HCT116 (cell line): ENCODE measurements at regions not wholly inside any gene's neighbourhood (a gene's known extent, or its start where the extent isn't known, plus 50 kb on each side); places are given as distances from the start of the nearest gene placed in this dataset.

ENCODE experiments used
- ATAC-seq: fragments of 200-7000 bp; cut with Tn5 transposase; 2 replicates; pipeline ENCODE4 v1.9.1; 2020; ENCODE audit warnings: mild to moderate bottlenecking, moderate library complexity
- BruUV-seq: library from RNA; stranded (reverse); fragments of 400-500 nt; replicated peaks from 2 replicates; lab custom pipeline; 2021; lab: Mats Ljungman, UMichigan
- CTCF ChIA-PET: fragments of 300-600 bp; sonication (Branson Sonifier 250); formaldehyde crosslinking; loops from one replicate; lab custom pipeline; 2021; ENCODE audit warnings: antibody characterized with exemption; lab: Charles Lee
- POLR2A ChIA-PET: fragments of 300-600, 350-600 bp; sonication (Branson Sonifier 250); formaldehyde crosslinking; loops from one replicate; lab custom pipeline; 2021; ENCODE audit warnings: antibody characterized with exemption; lab: Charles Lee
- RAD21 ChIA-PET, 2 experiments: fragments of 300-600 bp; sonication (Branson Sonifier 250); formaldehyde crosslinking; loops; one replicate each; lab custom pipeline; 2023; ENCODE audit warnings: low total read pairs in 2 of 2; ENCODE audit not compliant: uncharacterized antibody in 2 of 2, unreplicated experiment in 2 of 2, low non-redundant PET in 1 of 2; lab: Charles Lee
- DNase-seq: peaks from one replicate; pipeline ENCODE4 v3.0.0-alpha.2; 2010; ENCODE audit warnings: low read depth, low spot score
- H2AFZ ChIP-seq: fragments of 200-600 bp; shearing (Covaris generic), sonication (generic); 2 replicates; pipeline ENCODE4 v1.6.1; 2017; ENCODE audit warnings: low read depth, mixed run types, mixed read lengths, antibody characterized with exemption, low read length; ENCODE audit not compliant: poor library complexity, severe bottlenecking
- H3K27ac ChIP-seq: 2 replicates; pipeline ENCODE4 v1.5.1; 2012; ENCODE audit warnings: low read depth, low read length
- H3K27me3 ChIP-seq: fragments of 200-600 bp; sonication (generic); 2 replicates; pipeline ENCODE4 v1.6.1; 2016; ENCODE audit warnings: mixed run types, low read length, mixed read lengths; ENCODE audit not compliant: insufficient read depth
- H3K36me3 ChIP-seq, 2 experiments: fragments of 200-500 bp in 1 of 2; fragments of 200-600 bp in 1 of 2; sonication (Bioruptor generic) in 1 of 2; sonication (generic) in 1 of 2; 2 replicates each; pipeline versions ENCODE4 v1.5.1 to v1.6.1; 2014 to 2016; ENCODE audit warnings: low read length in 2 of 2, inconsistent platforms in 1 of 2, mixed read lengths in 1 of 2, mixed run types in 1 of 2; ENCODE audit not compliant: insufficient read depth in 2 of 2, control insufficient read depth in 1 of 2
- H3K4me1 ChIP-seq, 2 experiments: fragments of 200-600 bp in 1 of 2; sonication (generic) in 1 of 2; 2 replicates each; pipeline versions ENCODE4 v1.5.1 to v1.6.1; 2012 to 2017; ENCODE audit warnings: low read length in 2 of 2, inconsistent platforms in 1 of 2, mild to moderate bottlenecking in 1 of 2, mixed read lengths in 1 of 2, mixed run types in 1 of 2, moderate library complexity in 1 of 2; ENCODE audit not compliant: insufficient read depth in 2 of 2, control insufficient read depth in 1 of 2
- H3K4me2 ChIP-seq: fragments of 200-600 bp; sonication (generic); 2 replicates; pipeline ENCODE4 v1.6.1; 2017; ENCODE audit warnings: mixed run types, low read length, mixed read lengths
- H3K4me3 ChIP-seq, 2 experiments: fragments of 200-600 bp in 1 of 2; sonication (generic) in 1 of 2; replicated peaks in 1 of 2; 2 replicates each; pipeline ENCODE4 v1.5.1; 2011 to 2016; ENCODE audit warnings: low read length in 2 of 2, control low read depth in 1 of 2, low read depth in 1 of 2, mild to moderate bottlenecking in 1 of 2, mixed read lengths in 1 of 2, mixed run types in 1 of 2
- H3K79me2 ChIP-seq: fragments of 200-600 bp; sonication (generic); 2 replicates; pipeline ENCODE4 v1.6.1; 2017; ENCODE audit warnings: mild to moderate bottlenecking, mixed run types, low read length, moderate library complexity, mixed read lengths; ENCODE audit not compliant: insufficient read depth
- H3K9ac ChIP-seq: fragments of 200-600 bp; sonication (generic); 2 replicates; pipeline ENCODE4 v1.6.1; 2016; ENCODE audit warnings: low read length, mixed read lengths
- H3K9me2 ChIP-seq: fragments of 200-600 bp; sonication (generic), shearing (Covaris generic); 2 replicates; pipeline ENCODE4 v1.6.1; 2017; ENCODE audit warnings: mixed run types, mild to moderate bottlenecking, moderate library complexity; ENCODE audit not compliant: insufficient read depth
- H3K9me3 ChIP-seq, 2 experiments: fragments of 200-500 bp in 1 of 2; fragments of 200-600 bp in 1 of 2; sonication (Bioruptor generic) in 1 of 2; sonication (generic) in 1 of 2; 2 replicates each; pipeline ENCODE4 v1.6.1; 2014 to 2017; ENCODE audit warnings: low read length in 2 of 2, mixed read lengths in 2 of 2, inconsistent platforms in 1 of 2, low read depth in 1 of 2, mild to moderate bottlenecking in 1 of 2, mixed run types in 1 of 2, moderate library complexity in 1 of 2; ENCODE audit not compliant: control insufficient read depth in 1 of 2, insufficient read depth in 1 of 2
- H4K20me1 ChIP-seq: fragments of 200-600 bp; sonication (generic), shearing (Covaris generic); 2 replicates; pipeline ENCODE4 v1.6.1; 2017; ENCODE audit warnings: mixed run types, mild to moderate bottlenecking, moderate library complexity; ENCODE audit not compliant: insufficient read depth
- CEBPB ChIP-seq: IDR thresholded peaks from 2 replicates; pipeline ENCODE4 v1.6.1; 2012; ENCODE audit warnings: low read depth
- RAD21 ChIP-seq: IDR thresholded peaks from 2 replicates; pipeline ENCODE4 v1.6.1; 2012; ENCODE audit warnings: low read depth, mild to moderate bottlenecking
- intact Hi-C: fragments of 100-400 bp; cut with micrococcal nuclease; formaldehyde crosslinking; loops from 2 replicates; pipeline ENCODE4 v1.10.0; 2022
- TF ChIP-seq, protein P1 (sequence below), 3 experiments: fragments of 200-600 bp in 1 of 3; sonication (generic) in 1 of 3; IDR thresholded peaks in 2 of 3; conservative IDR thresholded peaks in 1 of 3; 2 replicates each; pipeline ENCODE4 v1.5.1; 2012 to 2017; ENCODE audit warnings: low read depth in 2 of 3, low read length in 2 of 3, antibody characterized with exemption in 1 of 3, borderline replicate concordance in 1 of 3, control low read depth in 1 of 3, mild to moderate bottlenecking in 1 of 3, mixed read lengths in 1 of 3, mixed run types in 1 of 3, moderate library complexity in 1 of 3; ENCODE audit not compliant: insufficient read depth in 1 of 3
- TF ChIP-seq, protein P2 (sequence below): IDR thresholded peaks from 2 replicates; pipeline ENCODE4 v1.6.1; 2011; ENCODE audit warnings: mild to moderate bottlenecking, low read length, moderate library complexity; ENCODE audit not compliant: insufficient replicate concordance; ENCODE audit errors: extremely low read depth

DNA sequence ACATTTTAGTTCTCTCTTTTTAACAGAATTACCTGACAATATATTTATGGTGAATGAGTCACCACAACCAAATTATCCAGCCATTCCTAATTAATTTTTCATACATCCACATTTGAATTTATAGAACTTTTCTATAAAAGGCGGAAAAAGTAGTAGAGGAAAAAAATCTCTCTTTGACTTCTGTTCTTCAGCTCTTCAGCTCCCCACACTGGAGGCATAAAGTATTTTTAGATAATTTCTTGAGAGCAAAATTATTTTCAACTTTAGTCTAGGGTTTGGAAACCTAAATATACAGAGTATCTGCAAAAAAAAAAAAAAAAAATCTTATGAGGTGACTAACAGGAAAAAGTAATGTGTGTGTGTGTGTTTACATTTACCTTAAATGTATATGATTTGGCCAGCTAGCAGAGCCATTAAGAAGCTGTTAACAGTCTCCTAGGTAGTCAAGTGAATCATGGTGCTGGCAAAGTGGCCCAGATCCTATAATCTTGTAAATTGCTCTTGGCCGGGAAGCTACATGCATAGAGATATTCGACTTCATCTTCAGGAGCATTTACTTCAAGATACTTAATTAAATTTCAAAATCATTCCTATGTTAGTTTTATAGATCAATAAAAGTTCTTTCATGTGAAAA is 383.1 kb upstream of the STEAP1 start:
- RAD21 ChIA-PET = no interaction called here
- TF ChIP-seq RAD21 = 0 out of 2 replicates have a peak, but pooled peaks have one; percentile 21
- TF ChIP-seq, protein P1, sequence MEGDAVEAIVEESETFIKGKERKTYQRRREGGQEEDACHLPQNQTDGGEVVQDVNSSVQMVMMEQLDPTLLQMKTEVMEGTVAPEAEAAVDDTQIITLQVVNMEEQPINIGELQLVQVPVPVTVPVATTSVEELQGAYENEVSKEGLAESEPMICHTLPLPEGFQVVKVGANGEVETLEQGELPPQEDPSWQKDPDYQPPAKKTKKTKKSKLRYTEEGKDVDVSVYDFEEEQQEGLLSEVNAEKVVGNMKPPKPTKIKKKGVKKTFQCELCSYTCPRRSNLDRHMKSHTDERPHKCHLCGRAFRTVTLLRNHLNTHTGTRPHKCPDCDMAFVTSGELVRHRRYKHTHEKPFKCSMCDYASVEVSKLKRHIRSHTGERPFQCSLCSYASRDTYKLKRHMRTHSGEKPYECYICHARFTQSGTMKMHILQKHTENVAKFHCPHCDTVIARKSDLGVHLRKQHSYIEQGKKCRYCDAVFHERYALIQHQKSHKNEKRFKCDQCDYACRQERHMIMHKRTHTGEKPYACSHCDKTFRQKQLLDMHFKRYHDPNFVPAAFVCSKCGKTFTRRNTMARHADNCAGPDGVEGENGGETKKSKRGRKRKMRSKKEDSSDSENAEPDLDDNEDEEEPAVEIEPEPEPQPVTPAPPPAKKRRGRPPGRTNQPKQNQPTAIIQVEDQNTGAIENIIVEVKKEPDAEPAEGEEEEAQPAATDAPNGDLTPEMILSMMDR (IDR thresholded peaks at IDR 0.05 in 2 of 3, conservative IDR thresholded peaks at IDR 0.05 in 1 of 3; ENCODE audit: borderline replicate concordance in 1 of 3, insufficient read depth in 1 of 3, low read depth in 2 of 3, low read length in 2 of 3) = peak in 1 of 3 experiments; percentile 35; a peak in 2 of 6 replicates
- TF ChIP-seq, protein P2, sequence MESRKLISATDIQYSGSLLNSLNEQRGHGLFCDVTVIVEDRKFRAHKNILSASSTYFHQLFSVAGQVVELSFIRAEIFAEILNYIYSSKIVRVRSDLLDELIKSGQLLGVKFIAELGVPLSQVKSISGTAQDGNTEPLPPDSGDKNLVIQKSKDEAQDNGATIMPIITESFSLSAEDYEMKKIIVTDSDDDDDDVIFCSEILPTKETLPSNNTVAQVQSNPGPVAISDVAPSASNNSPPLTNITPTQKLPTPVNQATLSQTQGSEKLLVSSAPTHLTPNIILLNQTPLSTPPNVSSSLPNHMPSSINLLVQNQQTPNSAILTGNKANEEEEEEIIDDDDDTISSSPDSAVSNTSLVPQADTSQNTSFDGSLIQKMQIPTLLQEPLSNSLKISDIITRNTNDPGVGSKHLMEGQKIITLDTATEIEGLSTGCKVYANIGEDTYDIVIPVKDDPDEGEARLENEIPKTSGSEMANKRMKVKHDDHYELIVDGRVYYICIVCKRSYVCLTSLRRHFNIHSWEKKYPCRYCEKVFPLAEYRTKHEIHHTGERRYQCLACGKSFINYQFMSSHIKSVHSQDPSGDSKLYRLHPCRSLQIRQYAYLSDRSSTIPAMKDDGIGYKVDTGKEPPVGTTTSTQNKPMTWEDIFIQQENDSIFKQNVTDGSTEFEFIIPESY = no peak
- no peak for TF ChIP-seq CEBPB
- H2AFZ ChIP-seq = no peak overlapping the region
- no peak overlapping the region for H3K4me3 ChIP-seq
- H3K9me2 ChIP-seq = no peaks in the 10 kb centered on the region
- CTCF ChIA-PET = interaction anchor here (0.7 to 2.0 kb wide), 2 partner anchors 9 to 180 kb away, joined by 4 to 8 read pairs; no protein-coding TSS in a partner anchor
- ATAC-seq (no peak), DNase-seq (no peak)
- no peaks in the 10 kb centered on the region for H3K36me3 ChIP-seq
- intact Hi-C loops = no loop called here
- no peaks in the 10 kb centered on the region for H4K20me1 ChIP-seq
- no peak overlapping the region for H3K4me2 ChIP-seq
- no peaks in the 10 kb centered on the region for H3K79me2 ChIP-seq
- no peak overlapping the region for H3K9ac ChIP-seq
- POLR2A ChIA-PET = no interaction called here
- no peaks in the 10 kb centered on the region for H3K27me3 ChIP-seq
- no peak overlapping the region for H3K27ac ChIP-seq
- BruUV-seq = no TSS peak
- no peaks in the 10 kb centered on the region for H3K9me3 ChIP-seq
- no peaks in the 10 kb centered on the region for H3K4me1 ChIP-seq
